ENCODE measurements at regions not wholly inside any gene's neighbourhood (a gene's known extent, or its start where the extent isn't known, plus 50 kb on each side); places are given as distances from the start of the nearest gene placed in this dataset.

DNA sequence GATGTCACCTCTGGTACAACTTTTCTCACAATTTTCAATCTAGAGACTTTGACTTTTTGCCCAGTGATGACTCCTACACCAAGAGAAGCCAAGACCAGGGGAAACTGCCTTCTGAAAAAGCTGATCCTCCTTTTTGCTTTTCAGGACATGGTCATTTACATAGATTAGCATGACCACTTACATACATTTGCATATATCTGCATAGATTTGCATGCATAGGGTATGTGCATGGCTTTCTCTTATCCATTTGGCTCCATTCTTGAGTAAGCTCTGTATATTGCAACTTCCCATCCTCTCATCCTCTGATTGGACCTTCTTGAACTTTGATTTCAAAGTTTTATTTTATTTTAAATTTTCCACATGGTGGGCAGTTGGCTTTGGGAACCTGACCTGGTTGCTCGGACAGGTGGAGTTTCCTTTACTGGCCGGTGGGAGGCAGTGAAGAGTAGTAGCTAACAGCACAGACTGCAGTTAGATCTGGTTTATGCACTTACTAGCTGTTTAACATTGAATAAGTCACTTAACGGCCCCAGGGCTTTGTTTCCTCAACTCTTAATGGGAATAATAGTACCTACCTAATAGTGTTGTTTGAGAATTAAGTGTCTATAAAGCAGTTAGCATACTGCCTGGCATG is 92.9 kb downstream of the GPR139 start:
- TF ChIP-seq, protein P1, sequence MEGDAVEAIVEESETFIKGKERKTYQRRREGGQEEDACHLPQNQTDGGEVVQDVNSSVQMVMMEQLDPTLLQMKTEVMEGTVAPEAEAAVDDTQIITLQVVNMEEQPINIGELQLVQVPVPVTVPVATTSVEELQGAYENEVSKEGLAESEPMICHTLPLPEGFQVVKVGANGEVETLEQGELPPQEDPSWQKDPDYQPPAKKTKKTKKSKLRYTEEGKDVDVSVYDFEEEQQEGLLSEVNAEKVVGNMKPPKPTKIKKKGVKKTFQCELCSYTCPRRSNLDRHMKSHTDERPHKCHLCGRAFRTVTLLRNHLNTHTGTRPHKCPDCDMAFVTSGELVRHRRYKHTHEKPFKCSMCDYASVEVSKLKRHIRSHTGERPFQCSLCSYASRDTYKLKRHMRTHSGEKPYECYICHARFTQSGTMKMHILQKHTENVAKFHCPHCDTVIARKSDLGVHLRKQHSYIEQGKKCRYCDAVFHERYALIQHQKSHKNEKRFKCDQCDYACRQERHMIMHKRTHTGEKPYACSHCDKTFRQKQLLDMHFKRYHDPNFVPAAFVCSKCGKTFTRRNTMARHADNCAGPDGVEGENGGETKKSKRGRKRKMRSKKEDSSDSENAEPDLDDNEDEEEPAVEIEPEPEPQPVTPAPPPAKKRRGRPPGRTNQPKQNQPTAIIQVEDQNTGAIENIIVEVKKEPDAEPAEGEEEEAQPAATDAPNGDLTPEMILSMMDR (conservative IDR thresholded peaks at IDR 0.05): no peak; the same call in 1 of the 2 replicates
- no peak overlapping the region for H3K27ac ChIP-seq

DNA sequence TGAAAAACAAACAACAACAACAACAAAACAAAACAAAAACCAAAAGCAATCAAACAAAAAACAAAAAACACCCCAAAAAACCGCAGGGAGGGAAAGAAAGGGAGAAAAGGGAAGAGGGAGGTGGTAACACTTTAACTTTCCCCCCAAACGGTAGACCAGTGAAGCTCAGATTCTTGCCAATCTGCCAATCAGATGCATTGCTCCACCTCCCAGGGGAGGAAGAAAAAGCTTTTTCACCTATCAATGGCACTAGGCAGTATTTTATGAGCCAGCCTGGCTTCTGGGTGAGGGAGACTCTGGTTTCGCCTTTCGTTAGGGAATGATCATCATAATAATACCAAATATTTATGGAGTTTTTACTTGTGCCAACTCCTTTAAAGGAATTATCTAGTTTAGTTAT is 94.1 kb downstream of the GPR139 start:
- no peak overlapping the region for H3K27ac ChIP-seq
- TF ChIP-seq, protein P1 (conservative IDR thresholded peaks at IDR 0.05): no peak

DNA sequence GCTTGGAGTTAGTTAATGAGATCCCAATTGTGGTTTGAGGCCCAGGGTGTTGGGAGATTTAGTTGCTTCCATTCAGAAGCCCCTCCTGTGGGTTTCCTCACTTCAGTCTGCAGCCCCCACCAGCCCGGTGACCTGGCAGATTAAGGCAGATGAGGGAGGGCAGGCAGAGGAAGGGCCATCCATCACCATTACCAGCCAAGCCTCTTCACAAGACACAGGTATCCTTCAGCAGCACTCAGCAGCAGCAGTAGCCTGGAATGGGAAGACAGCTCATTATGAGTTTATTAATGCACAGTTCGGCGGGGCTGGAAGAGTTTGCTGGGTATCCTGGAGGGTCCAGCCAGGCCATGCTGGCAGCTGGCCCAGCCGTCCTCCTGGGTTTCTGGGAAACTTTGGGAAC is 90.0 kb upstream of the GPRC5B start:
- TF ChIP-seq, protein P1 (conservative IDR thresholded peaks at IDR 0.05): no peak
- no peak overlapping the region for H3K27ac ChIP-seq

DNA sequence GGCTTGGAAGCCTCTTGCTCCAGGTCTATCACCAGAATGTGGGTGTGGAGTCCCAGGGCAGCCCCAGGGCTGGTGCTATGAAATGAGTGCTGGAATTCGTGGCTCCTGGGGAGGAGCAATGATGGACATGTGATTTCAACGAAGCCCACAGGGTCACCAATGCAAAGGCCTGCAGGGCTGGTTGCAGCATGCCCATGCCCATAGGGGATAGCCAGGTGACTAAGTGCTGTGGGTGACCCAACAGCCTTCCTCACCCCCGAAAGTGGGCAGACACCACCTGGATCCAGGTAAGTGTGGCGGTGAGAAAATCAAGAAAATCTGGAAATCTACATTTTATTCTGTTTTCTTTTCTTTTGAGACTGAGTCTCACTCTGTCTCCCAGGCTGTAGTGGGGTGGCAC is 87.5 kb upstream of the GPRC5B start:
- TF ChIP-seq, protein P1 (conservative IDR thresholded peaks at IDR 0.05): no peak
- no peak overlapping the region for H3K27ac ChIP-seq

DNA sequence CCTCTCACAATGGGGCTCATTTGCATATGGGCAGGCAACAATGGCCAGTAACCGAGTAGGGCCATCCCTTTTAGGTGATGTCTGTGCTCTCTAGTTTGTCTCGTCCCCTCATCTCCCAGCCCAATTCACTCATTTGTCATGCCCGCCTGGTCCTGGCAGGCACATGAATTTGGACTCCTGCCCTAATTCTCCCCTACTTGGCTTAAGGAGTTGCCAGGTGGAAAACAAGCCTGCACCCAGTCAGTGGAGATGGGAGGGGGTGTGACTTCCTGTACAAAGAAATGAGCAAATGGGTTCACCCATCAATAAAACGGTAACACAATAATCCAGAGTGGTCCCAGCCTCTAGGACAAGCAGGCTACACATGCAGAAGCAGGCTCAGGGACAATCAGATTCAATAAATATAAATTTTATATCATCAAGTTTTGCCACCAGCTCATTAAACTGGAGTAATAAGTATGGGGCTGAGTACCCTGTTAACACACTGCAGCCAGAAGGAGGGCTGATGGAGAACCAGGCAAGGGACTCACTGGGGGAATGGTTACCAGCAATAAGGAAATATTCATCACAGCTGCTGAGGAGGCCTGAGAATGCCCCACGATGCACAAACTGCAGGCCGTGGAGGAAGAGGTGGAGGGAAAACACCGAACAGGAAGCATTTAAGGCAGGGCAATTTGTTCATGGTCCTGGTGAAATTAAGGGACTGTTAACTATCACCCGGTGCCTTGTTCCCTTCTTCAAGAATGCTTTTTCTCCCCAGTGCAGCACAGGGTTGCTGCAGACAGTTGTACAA is 84.4 kb upstream of the GPRC5B start:
- TF ChIP-seq, protein P1 (conservative IDR thresholded peaks at IDR 0.05): no peak
- H3K27ac ChIP-seq: no peak overlapping the region

DNA sequence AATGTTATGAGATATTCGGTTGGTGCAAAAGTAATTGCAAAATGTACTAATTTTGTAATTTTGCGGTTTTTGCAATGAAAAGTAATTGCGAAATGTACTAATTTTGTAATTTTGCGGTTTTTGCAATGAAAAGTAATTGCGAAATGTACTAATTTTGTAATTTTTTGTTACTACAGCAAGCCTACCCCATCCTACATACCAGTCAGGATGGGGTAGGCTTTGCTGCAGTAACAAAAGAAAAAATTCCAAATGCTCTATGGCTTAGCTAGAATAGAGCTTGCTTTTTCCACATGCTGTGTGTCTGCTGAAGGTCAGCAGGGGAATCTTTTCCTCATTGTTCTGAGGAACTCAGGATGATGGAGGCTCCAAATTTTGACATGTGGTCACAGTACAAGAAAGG is 83.3 kb upstream of the GPRC5B start:
- TF ChIP-seq, protein P1 (conservative IDR thresholded peaks at IDR 0.05): no peak
- H3K27ac ChIP-seq: no peak overlapping the region

DNA sequence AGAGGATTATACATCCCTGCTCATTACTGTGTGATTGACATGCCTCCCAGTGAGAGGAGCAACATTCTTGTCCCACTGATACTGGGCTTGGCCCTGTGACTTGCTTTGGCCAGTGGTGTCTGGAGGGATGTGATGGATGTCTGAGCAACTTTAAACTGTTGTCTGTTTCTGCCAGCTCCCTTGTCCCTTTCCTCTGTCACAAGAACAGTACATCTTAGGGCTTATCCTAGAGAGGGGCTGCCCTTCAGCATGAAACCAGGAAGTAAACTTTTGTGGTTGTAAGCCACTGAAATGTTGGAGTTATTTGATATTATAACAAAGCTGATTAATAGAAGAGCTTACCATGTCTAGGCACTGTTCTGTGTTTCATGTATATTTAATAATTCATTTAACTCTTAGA is 82.9 kb upstream of the GPRC5B start:
- TF ChIP-seq, protein P1 (conservative IDR thresholded peaks at IDR 0.05): no peak
- H3K27ac ChIP-seq: no peak overlapping the region
